ENCODE measurements at regions not wholly inside any gene's neighbourhood (a gene's known extent, or its start where the extent isn't known, plus 50 kb on each side); places are given as distances from the start of the nearest gene placed in this dataset.

- TF ChIP-seq CTCF (IDR thresholded peaks at IDR 0.05), result no peak
- TF ChIP-seq POLR2A (IDR thresholded peaks at IDR 0.05), result no peak
Measured at GRCh38 chr4:137909529-137910309, 332.4 kb downstream of the SLC7A11 start.
